Loucy (cell line): ENCODE measurements at regions not wholly inside any gene's neighbourhood (a gene's known extent, or its start where the extent isn't known, plus 50 kb on each side); places are given as distances from the start of the nearest gene placed in this dataset.

Experiments used
- H2AFZ ChIP-seq: fragments of 200-600 bp; sonication (generic); 2 replicates; pipeline ENCODE4 v1.6.0; 2016; ENCODE audit warnings: antibody characterized with exemption, mild to moderate bottlenecking, low read length, moderate library complexity
- H3F3A ChIP-seq: fragments of 200-600 bp; 2 replicates; pipeline ENCODE4 v1.6.0; 2016; ENCODE audit warnings: antibody characterized with exemption, low read depth, mild to moderate bottlenecking
- H3K27me3 ChIP-seq: fragments of 200-600 bp; sonication (generic); 2 replicates; pipeline ENCODE4 v1.6.1; 2014; ENCODE audit warnings: low read length, mild to moderate bottlenecking; ENCODE audit not compliant: insufficient read depth, poor library complexity, severe bottlenecking
- H3K36me3 ChIP-seq: fragments of 200-600 bp; sonication (generic); 2 replicates; pipeline ENCODE4 v1.6.1; 2016; ENCODE audit warnings: low read length; ENCODE audit not compliant: insufficient read depth
- H3K4me1 ChIP-seq: fragments of 200-600 bp; sonication (generic); 2 replicates; pipeline ENCODE4 v1.5.1; 2014; ENCODE audit warnings: low read length, mild to moderate bottlenecking; ENCODE audit not compliant: insufficient read depth, poor library complexity, severe bottlenecking
- H3K4me2 ChIP-seq: fragments of 200-600 bp; sonication (generic); 2 replicates; pipeline ENCODE4 v1.6.0; 2014; ENCODE audit warnings: antibody characterized with exemption, low read length, low read depth, mild to moderate bottlenecking; ENCODE audit not compliant: poor library complexity, severe bottlenecking
- H3K4me3 ChIP-seq: fragments of 200-600 bp; sonication (generic); 2 replicates; pipeline ENCODE4 v1.5.1; 2014; ENCODE audit warnings: low read length, mild to moderate bottlenecking, mixed read lengths; ENCODE audit not compliant: poor library complexity, severe bottlenecking
- H3K79me2 ChIP-seq: fragments of 200-600 bp; sonication (generic); 2 replicates; pipeline ENCODE4 v1.6.1; 2014; ENCODE audit warnings: low read length; ENCODE audit not compliant: insufficient read depth
- H3K9ac ChIP-seq: fragments of 200-600 bp; sonication (generic); 2 replicates; pipeline ENCODE4 v1.6.0; 2014; ENCODE audit warnings: mild to moderate bottlenecking, low read depth, low read length, moderate library complexity; ENCODE audit not compliant: poor library complexity, severe bottlenecking
- H3K9me2 ChIP-seq: fragments of 200-600 bp; sonication (generic); replicated peaks from 2 replicates; pipeline ENCODE4 v1.6.1; 2016; ENCODE audit warnings: low read depth, low read length, mixed read lengths
- H3K9me3 ChIP-seq: fragments of 200-600 bp; sonication (generic); 2 replicates; pipeline ENCODE4 v1.6.1; 2014; ENCODE audit warnings: mild to moderate bottlenecking, antibody characterized with exemption, low read length, low read depth; ENCODE audit not compliant: insufficient read depth
- H4K20me1 ChIP-seq: fragments of 200-600 bp; sonication (generic); 2 replicates; pipeline ENCODE4 v1.6.0; 2014; ENCODE audit warnings: antibody characterized with exemption, low read length, mild to moderate bottlenecking; ENCODE audit not compliant: insufficient read depth, poor library complexity, severe bottlenecking
- EZH2phosphoT487 ChIP-seq: fragments of 200-600 bp; IDR thresholded peaks from 2 replicates; pipeline ENCODE4 v1.6.1; 2018; ENCODE audit warnings: antibody characterized with exemption, mild to moderate bottlenecking, moderate library complexity, borderline replicate concordance
- TF ChIP-seq, protein P1 (sequence below): fragments of 200-600 bp; sonication (generic); conservative IDR thresholded peaks from 2 replicates; pipeline ENCODE4 v1.5.1; 2014; ENCODE audit warnings: mild to moderate bottlenecking, antibody characterized with exemption, low read length

DNA sequence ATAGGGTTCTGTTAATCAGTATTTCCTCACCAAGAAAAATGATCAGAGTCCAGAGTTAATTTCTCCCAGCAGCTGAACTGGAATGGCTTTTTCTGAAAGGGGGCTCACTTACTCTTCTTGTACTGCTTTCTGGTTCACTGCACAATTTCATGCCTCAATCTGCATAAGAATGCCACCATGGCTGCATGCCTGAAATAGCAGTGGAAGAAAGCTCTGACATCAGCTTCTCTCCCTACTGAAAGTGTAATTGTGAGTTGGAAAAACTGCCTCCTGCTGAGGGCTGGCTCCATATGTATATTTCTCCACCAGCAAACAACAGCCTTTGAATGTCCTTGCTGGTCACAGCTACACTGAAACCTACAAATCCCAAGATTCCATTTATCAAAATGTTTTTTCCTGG, 1027.2 kb upstream of the GJE1 start:
- H4K20me1 ChIP-seq: no peaks in the 10 kb centered on the region
- no peaks in the 10 kb centered on the region for H3K9me3 ChIP-seq
- H3K36me3 ChIP-seq: no peaks in the 10 kb centered on the region
- H3K9me2 ChIP-seq: no peaks in the 10 kb centered on the region
- no peak overlapping the region for H3K4me3 ChIP-seq
- no peak overlapping the region for H2AFZ ChIP-seq
- no peaks in the 10 kb centered on the region for H3K27me3 ChIP-seq
- TF ChIP-seq, protein P1, sequence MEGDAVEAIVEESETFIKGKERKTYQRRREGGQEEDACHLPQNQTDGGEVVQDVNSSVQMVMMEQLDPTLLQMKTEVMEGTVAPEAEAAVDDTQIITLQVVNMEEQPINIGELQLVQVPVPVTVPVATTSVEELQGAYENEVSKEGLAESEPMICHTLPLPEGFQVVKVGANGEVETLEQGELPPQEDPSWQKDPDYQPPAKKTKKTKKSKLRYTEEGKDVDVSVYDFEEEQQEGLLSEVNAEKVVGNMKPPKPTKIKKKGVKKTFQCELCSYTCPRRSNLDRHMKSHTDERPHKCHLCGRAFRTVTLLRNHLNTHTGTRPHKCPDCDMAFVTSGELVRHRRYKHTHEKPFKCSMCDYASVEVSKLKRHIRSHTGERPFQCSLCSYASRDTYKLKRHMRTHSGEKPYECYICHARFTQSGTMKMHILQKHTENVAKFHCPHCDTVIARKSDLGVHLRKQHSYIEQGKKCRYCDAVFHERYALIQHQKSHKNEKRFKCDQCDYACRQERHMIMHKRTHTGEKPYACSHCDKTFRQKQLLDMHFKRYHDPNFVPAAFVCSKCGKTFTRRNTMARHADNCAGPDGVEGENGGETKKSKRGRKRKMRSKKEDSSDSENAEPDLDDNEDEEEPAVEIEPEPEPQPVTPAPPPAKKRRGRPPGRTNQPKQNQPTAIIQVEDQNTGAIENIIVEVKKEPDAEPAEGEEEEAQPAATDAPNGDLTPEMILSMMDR: no peak
- TF ChIP-seq EZH2phosphoT487: no peak
- H3K4me2 ChIP-seq: no peak overlapping the region
- H3K4me1 ChIP-seq: no peaks in the 10 kb centered on the region
- no peak overlapping the region for H3K9ac ChIP-seq
- H3F3A ChIP-seq: no peaks in the 10 kb centered on the region
- no peaks in the 10 kb centered on the region for H3K79me2 ChIP-seq

DNA sequence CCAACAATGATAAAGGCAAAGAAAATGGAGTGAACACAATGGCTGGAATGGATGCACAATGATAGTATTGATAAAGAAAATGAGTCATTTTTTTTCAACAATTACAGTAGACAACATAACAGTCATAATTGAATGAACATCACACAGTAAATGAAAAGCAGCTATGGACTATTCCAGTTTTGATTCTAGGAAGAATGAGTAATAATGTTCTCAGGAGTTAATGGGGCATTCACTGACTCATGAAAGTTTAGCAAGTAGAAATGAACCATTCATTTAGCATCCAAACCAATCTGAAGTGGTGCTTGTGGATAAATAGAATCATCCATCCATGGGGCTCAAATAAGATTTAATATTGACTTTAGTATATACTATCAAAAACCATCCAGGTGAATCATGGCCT, 1029.5 kb upstream of the GJE1 start:
- Histone ChIP-seq H3K36me3 (no peaks in the 10 kb centered on the region), H3K9me2 (no peaks in the 10 kb centered on the region), H3F3A (no peaks in the 10 kb centered on the region), H3K4me1 (no peaks in the 10 kb centered on the region), H3K9ac (no peak overlapping the region), H3K79me2 (no peaks in the 10 kb centered on the region), H3K27me3 (no peaks in the 10 kb centered on the region), H2AFZ (no peak overlapping the region), H3K4me2 (no peak overlapping the region), H4K20me1 (no peaks in the 10 kb centered on the region), H3K9me3 (no peaks in the 10 kb centered on the region), H3K4me3 (no peak overlapping the region)
- TF ChIP-seq, protein P1: no peak
- no peak for TF ChIP-seq EZH2phosphoT487

DNA sequence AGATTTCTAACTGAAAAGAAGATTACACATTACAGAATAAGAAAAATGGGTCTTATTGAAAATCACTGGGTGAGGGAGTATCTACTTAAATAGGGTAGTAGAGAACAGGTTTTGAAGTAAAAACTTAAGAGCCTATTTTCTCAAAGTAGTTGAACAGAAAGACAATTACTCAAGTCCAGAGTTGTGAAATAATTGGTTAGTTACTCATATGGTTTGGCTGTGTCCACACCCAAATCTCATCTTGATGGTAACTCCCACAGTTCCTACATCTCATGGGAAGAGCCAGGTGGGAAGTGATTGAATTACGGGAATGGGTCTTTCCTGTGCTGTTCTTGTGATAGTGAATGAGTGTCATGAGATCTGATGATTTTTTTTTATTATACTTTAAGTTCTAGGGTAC, 1035.3 kb upstream of the GJE1 start:
- Histone ChIP-seq H3F3A (no peaks in the 10 kb centered on the region), H3K9me3 (no peaks in the 10 kb centered on the region), H3K4me2 (no peak overlapping the region), H3K79me2 (no peaks in the 10 kb centered on the region), H4K20me1 (no peaks in the 10 kb centered on the region), H3K4me3 (no peak overlapping the region), H3K36me3 (no peaks in the 10 kb centered on the region), H2AFZ (no peak overlapping the region), H3K4me1 (no peaks in the 10 kb centered on the region), H3K9me2 (no peaks in the 10 kb centered on the region), H3K9ac (no peak overlapping the region), H3K27me3 (no peaks in the 10 kb centered on the region)
- no peak for TF ChIP-seq EZH2phosphoT487
- TF ChIP-seq, protein P1: no peak
